WERI-Rb-1 (cell line): ENCODE measurements at regions not wholly inside any gene's neighbourhood (a gene's known extent, or its start where the extent isn't known, plus 50 kb on each side); places are given as distances from the start of the nearest gene placed in this dataset.
"Not testable (repeated sequence)": the region's sequence is repeated elsewhere in the genome, so short reads cannot be mapped to it uniquely, and the experiment has no call there.

ENCODE experiments used
- DNase-seq: peaks from one replicate; pipeline ENCODE4 v3.0.0-alpha.2; 2020
- H3K27ac ChIP-seq: fragments of 250-450 bp; sonication (Bioruptor Pico); 2 replicates; pipeline ENCODE4 v1.5.1; 2020; ENCODE audit warnings: mild to moderate bottlenecking, moderate library complexity
- H3K27me3 ChIP-seq: fragments of 250-450 bp; sonication (Bioruptor Pico); 2 replicates; pipeline ENCODE4 v1.5.1; 2021; ENCODE audit warnings: mild to moderate bottlenecking, low read depth, moderate library complexity; ENCODE audit not compliant: insufficient read depth, severe bottlenecking
- H3K36me3 ChIP-seq: fragments of 250-450 bp; sonication (Bioruptor Pico); 2 replicates; pipeline ENCODE4 v1.5.1; 2020; ENCODE audit warnings: mild to moderate bottlenecking, moderate library complexity
- H3K4me3 ChIP-seq: 2 replicates; pipeline ENCODE4 v1.5.1; 2011; ENCODE audit warnings: low read depth, mild to moderate bottlenecking, control low read depth, low read length
- H3K9me3 ChIP-seq: fragments of 250-450 bp; sonication (Bioruptor Pico); 2 replicates; pipeline ENCODE4 v1.5.1; 2021; ENCODE audit warnings: mild to moderate bottlenecking, moderate library complexity; ENCODE audit not compliant: severe bottlenecking
- TF ChIP-seq, protein P1 (sequence below): IDR thresholded peaks from 2 replicates; pipeline ENCODE4 v1.5.1; 2011; ENCODE audit warnings: low read depth, mild to moderate bottlenecking, control low read depth, inconsistent platforms, low read length

DNA sequence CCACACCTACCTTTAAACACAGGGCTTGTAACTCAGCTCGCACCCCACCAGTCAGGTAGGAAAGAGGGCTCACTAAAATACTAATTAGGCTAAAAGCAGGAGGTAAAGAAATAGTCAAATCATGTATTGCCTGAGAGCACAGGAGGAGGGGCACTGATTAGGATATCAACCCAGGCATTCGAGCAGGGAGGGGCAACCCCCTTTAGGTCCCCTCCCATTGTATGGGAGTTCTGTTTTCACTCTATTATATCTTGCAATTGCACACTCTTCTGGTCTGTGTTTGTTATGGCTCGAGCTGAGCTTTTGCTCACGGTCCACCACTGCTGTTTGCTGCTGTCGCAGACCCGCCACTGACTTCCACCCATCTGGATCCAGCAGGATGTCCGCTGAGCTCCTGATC, 657.2 kb downstream of the PRIM2 start:
- Histone ChIP-seq H3K9me3 (peaks cover 6% of the 10 kb centered on the region), H3K36me3 (no peaks in the 10 kb centered on the region), H3K27me3 (peaks cover 26% of the 10 kb centered on the region), H3K27ac (no peak overlapping the region), H3K4me3 (no peak overlapping the region)
- TF ChIP-seq, protein P1, sequence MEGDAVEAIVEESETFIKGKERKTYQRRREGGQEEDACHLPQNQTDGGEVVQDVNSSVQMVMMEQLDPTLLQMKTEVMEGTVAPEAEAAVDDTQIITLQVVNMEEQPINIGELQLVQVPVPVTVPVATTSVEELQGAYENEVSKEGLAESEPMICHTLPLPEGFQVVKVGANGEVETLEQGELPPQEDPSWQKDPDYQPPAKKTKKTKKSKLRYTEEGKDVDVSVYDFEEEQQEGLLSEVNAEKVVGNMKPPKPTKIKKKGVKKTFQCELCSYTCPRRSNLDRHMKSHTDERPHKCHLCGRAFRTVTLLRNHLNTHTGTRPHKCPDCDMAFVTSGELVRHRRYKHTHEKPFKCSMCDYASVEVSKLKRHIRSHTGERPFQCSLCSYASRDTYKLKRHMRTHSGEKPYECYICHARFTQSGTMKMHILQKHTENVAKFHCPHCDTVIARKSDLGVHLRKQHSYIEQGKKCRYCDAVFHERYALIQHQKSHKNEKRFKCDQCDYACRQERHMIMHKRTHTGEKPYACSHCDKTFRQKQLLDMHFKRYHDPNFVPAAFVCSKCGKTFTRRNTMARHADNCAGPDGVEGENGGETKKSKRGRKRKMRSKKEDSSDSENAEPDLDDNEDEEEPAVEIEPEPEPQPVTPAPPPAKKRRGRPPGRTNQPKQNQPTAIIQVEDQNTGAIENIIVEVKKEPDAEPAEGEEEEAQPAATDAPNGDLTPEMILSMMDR: no peak
- no peak for DNase-seq

DNA sequence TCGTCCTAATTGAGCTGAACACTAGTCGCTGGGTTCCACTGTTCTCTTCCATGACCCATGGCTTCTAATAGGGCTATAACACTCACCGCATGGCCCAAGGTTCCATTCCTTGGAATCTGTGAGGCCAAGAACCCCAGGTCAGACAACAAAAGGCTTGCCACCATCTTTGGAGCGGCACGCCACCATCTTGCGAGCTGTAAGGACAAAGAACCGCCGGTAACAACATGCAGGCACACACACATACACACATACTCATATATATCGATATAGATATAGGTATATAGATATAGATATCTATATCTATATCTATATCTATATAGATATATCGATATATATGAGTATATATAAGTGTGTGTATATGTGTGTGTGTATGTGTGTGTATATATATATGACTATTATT, 657.7 kb downstream of the PRIM2 start:
- not testable (repeated sequence) for H3K36me3 ChIP-seq, DNase-seq, H3K4me3 ChIP-seq, H3K27ac ChIP-seq, H3K9me3 ChIP-seq
- H3K27me3 ChIP-seq: peaks cover 26% of the 10 kb centered on the region

DNA sequence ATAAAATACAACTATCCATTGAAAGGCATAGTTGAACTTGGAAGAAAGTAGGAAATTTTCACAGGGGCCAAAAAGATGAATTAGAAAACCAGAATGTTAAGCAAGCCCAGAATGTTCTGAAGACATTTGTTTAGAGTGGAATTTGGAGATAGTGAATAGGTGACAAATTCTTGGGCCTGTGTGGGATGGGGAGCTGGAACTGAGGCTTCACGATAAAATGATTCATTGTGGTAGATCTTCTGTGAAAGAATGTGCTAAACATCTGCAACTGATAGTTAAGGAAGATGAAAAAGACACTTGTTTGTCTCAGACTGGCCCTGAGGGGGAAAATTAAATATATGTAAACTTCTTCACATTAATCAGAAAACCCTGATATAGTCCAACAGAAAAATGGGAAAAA, 658.9 kb downstream of the PRIM2 start:
- H3K27ac ChIP-seq, DNase-seq, H3K9me3 ChIP-seq, H3K4me3 ChIP-seq, H3K36me3 ChIP-seq: not testable (repeated sequence)
- H3K27me3 ChIP-seq: peaks cover 26% of the 10 kb centered on the region

DNA sequence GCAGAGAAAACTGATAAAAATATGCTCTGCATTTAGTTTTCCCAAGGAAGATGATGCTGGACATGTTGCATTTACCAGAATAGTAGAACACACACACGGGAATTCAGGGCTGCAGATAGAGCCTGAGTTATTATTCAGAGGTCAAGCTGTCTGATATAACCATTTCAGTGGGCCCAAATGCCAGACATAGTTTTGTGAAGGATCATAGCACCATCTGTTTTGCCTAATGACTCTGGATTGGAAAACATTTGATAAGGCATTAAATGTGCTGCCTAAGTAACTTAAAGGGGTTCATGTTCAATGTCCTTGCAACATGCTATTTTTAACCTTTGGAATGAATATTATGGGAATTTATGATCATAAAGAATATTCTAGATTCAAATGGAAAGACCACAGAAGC, 666.2 kb downstream of the PRIM2 start:
- H3K27me3 ChIP-seq: peaks cover 40% of the 10 kb centered on the region
- not testable (repeated sequence) for H3K36me3 ChIP-seq, DNase-seq

DNA sequence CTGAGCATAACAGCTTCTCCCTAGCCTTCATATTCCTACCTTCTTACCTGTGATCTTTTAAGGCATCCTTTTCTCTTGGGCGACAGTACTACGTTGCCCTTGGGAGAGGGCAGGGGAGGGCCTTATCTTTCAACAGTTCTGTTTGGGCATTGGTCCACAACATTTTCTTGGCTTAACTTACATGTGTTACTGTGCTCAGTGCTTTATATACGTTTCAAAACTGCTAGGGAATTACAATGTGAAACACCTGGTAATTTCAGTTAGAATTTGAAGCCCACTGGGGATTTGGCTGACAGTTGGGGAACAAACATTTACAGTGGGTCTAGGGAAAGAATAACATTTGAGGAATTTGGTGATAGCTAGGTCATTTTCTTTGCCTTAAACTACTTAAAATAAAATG, 667.1 kb downstream of the PRIM2 start:
- H3K9me3 ChIP-seq, H3K36me3 ChIP-seq, H3K27ac ChIP-seq, H3K4me3 ChIP-seq, DNase-seq: not testable (repeated sequence)
- H3K27me3 ChIP-seq: peaks cover 34% of the 10 kb centered on the region

More for the DNA sequence above, 666.2 kb downstream of the PRIM2 start:
- H3K4me3 ChIP-seq, H3K27ac ChIP-seq, H3K9me3 ChIP-seq: not testable (repeated sequence)

DNA sequence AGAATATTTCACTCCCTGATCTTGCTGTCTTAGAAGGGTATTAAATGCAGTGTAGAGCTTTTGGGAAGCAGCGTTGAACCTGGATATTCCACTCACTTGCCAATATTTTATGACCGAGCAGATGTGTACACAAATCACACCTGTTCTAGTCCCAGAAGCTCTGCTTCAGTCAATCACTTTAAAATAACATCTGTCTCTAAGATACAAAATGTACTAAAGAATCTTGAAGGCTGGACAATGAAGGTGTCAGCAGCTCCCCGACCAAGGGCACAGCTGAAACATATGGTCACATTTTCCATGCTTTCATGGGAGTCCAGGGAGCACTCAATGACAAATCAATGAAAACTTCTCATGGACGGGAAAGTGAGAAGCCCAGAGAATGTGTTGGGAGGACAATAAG, 668.3 kb downstream of the PRIM2 start:
- DNase-seq, H3K9me3 ChIP-seq, H3K27ac ChIP-seq, H3K4me3 ChIP-seq, H3K36me3 ChIP-seq: not testable (repeated sequence)
- peaks cover 29% of the 10 kb centered on the region for H3K27me3 ChIP-seq

DNA sequence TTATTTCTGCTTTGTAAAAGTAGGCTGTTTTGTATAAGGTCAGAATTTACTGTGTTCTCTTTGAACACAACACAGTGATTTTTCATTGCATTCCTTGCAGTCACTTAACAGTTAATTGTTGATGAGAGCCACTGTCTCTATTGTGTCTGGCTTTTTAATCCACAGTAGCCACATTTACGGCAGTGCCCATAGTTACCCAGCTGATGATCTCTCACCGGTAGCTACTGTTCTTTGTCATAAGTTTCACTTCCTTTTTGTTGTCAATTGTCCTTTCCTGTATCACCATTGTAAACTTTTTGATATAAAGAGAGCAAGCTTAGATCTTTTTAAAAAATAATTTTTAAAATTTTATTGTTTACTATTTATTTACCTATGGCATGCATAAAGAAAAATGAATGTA, 669.2 kb downstream of the PRIM2 start:
- H3K27me3 ChIP-seq: peaks cover 27% of the 10 kb centered on the region
- H3K4me3 ChIP-seq, DNase-seq, H3K9me3 ChIP-seq, H3K36me3 ChIP-seq, H3K27ac ChIP-seq: not testable (repeated sequence)

DNA sequence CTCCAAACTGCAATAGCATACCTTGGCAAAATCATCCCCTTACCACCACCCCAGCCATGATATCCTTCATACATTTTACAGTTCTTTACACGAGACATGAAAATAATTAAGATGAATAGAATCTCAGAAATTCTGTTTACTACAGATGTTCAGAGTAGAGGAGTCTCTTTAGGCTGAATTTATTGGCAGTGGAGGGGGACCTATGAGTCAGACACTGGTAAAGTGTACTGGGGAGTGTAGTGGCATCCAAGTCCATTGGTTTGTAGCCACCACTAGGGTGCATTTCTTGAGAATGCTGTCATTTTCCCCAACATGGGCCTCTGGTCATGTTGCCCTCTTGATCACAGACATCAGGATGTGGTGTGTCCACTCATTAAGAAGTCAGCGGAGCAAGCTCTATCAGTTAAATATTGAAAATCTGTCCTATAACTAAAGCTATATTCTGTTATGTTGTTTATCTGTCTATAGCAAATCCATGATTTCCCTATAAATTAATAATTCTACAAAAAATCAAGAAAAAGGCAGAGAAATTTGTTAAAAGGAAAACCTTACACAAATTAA, 672.2 kb downstream of the PRIM2 start:
- not testable (repeated sequence) for H3K4me3 ChIP-seq, H3K9me3 ChIP-seq, H3K27ac ChIP-seq, H3K36me3 ChIP-seq, DNase-seq
- H3K27me3 ChIP-seq: peaks cover 27% of the 10 kb centered on the region

DNA sequence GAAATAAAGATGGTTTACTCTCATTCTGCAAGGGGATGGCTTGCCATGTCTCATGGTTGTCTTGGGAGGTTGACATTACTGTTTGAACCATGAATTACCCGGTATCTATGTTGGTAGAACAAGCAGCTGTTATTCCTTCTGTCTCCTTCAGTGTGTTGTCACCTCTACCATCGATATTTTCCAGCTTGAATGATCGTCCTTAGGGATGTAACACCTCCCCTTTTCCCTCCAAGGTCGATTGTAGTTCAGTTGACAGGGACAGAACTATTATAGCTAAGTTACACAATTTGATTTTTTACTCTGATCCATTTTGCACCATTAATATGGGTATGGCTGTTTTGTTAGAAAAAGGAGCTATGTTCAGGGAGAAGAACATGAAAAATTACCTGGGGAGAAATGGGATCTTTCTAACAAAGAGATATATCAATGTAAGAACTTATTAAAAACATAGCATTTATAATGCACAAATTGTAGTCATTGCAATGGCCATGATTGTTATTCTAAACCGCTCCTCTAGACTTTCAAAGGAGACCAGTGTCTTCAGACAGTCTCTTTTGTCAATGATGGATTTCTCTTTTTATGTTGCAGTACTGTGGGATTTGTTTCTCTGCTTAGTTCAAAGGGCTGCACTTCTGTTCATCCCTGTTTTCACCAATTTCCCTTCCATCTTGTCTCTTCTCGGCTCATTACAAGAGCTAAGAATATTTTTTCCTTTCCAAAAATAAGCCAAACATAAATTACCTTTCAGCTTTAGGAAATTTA, 681.6 kb downstream of the PRIM2 start:
- H3K27me3 ChIP-seq: peaks cover 19% of the 10 kb centered on the region
- not testable (repeated sequence) for H3K4me3 ChIP-seq, H3K27ac ChIP-seq, H3K9me3 ChIP-seq, DNase-seq, H3K36me3 ChIP-seq

DNA sequence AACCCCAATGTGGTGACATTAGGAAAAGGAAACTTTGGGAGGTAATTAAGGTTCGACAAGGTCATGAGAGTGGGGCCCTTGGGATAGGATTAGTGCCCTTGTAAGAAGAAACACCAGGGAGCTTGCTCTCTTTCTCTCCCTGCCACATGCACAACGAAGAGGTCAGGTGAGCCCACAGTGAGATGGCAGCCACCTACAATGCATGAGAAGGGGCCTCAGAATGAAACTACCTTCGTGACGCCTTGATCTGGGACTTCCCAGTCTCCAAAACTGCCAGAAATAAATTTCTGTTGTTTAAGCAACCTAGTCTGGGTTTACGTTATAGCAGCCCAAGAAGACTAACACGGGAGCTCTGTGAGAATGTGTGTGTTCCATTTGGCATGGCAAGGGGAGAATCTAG, 682.8 kb downstream of the PRIM2 start:
- not testable (repeated sequence) for H3K36me3 ChIP-seq, H3K9me3 ChIP-seq, H3K27ac ChIP-seq, DNase-seq, H3K4me3 ChIP-seq
- H3K27me3 ChIP-seq: peaks cover 19% of the 10 kb centered on the region
